ENCODE measurements at regions not wholly inside any gene's neighbourhood (a gene's known extent, or its start where the extent isn't known, plus 50 kb on each side); places are given as distances from the start of the nearest gene placed in this dataset.

DNA sequence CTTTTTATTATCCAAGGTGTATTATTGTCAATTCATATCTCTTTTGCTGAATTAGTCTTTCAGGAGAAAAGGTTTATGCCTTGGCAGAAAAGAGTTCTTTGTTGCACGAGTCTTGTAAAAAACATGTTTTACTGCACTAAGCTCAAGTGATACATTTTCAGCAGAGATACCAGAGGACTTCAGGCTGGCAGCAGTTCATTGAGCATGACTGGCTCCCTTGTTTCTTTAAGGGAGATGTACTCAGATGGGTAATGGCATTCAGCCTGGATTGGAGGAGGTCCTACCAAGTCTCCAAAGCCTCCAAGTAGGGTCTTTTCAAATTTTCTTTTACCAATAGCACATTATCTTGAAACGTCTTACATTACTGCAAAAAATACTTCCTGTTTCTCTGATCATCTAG is 400.1 kb downstream of the NSUN3 start:
- Histone ChIP-seq H3K36me3 (replicated peaks in 1 of 2; ENCODE audit: control extremely low read depth in 1 of 2, control insufficient read depth in 1 of 2, extremely low read depth in 1 of 2, insufficient read depth in 2 of 2, low read length in 1 of 2) (no peaks in the 10 kb centered on the region), H3K4me2 (replicated peaks; ENCODE audit: low read depth, low read length, poor library complexity, severe bottlenecking) (no peak overlapping the region), H3K27ac (ENCODE audit: low read length in 2 of 2) (no peak overlapping the region), H4K20me1 (ENCODE audit: control insufficient read depth, insufficient read depth, low read length, poor library complexity, severe bottlenecking) (no peaks in the 10 kb centered on the region), H3K79me2 (ENCODE audit: control insufficient read depth, insufficient read depth, low read length) (no peaks in the 10 kb centered on the region), H3K9me3 (ENCODE audit: control extremely low read depth in 1 of 3, control insufficient read depth in 2 of 3, insufficient read depth in 1 of 3, low read length in 2 of 3) (peaks cover 0 to 2% (median 0%) of the 10 kb centered on the region in 3 donors), H3K4me3 (ENCODE audit: control extremely low read depth in 1 of 5, extremely low read depth in 1 of 5, insufficient read depth in 1 of 5, low read depth in 2 of 5, low read length in 4 of 5) (no peak overlapping the region), H3K27me3 (replicated peaks in 1 of 4; ENCODE audit: control extremely low read depth in 1 of 4, control insufficient read depth in 3 of 4, insufficient read depth in 4 of 4, low read length in 3 of 4) (no peaks in the 10 kb centered on the region), H2AFZ (ENCODE audit: insufficient read depth, low read depth, low read length, poor library complexity, severe bottlenecking) (no peak overlapping the region), H3K4me1 (ENCODE audit: control insufficient read depth in 2 of 2, insufficient read depth in 2 of 2, low read length in 2 of 2) (no peaks in the 10 kb centered on the region), H3K9ac (ENCODE audit: low read length) (no peak overlapping the region)
- WGBS (ENCODE audit: insufficient coverage), result 27% methylated on average over 1 of the region's 2 CpGs
- ATAC-seq (ENCODE audit: low read depth) (no peak), DNase-seq (no peak)
- Mint-ChIP-seq H3K27me3 (no peaks in the 10 kb centered on the region), H3K4me3 (no peak overlapping the region), H3K27ac (no peak overlapping the region), H3K4me1 (no peaks in the 10 kb centered on the region), H3K9me3 (ENCODE audit: insufficient read depth) (no peaks in the 10 kb centered on the region)
- intact Hi-C loops (cut with micrococcal nuclease), result no loop called here
- POLR2A ChIA-PET, result no interaction called here
- CTCF ChIA-PET, result no interaction called here
- TF ChIP-seq EZH2 (IDR thresholded peaks at IDR 0.05; ENCODE audit: borderline replicate concordance, insufficient read depth, low read depth, low read length, poor library complexity, severe bottlenecking), result no peak
- TF ChIP-seq, protein P1, sequence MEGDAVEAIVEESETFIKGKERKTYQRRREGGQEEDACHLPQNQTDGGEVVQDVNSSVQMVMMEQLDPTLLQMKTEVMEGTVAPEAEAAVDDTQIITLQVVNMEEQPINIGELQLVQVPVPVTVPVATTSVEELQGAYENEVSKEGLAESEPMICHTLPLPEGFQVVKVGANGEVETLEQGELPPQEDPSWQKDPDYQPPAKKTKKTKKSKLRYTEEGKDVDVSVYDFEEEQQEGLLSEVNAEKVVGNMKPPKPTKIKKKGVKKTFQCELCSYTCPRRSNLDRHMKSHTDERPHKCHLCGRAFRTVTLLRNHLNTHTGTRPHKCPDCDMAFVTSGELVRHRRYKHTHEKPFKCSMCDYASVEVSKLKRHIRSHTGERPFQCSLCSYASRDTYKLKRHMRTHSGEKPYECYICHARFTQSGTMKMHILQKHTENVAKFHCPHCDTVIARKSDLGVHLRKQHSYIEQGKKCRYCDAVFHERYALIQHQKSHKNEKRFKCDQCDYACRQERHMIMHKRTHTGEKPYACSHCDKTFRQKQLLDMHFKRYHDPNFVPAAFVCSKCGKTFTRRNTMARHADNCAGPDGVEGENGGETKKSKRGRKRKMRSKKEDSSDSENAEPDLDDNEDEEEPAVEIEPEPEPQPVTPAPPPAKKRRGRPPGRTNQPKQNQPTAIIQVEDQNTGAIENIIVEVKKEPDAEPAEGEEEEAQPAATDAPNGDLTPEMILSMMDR (IDR thresholded peaks at IDR 0.05), result no peak

DNA sequence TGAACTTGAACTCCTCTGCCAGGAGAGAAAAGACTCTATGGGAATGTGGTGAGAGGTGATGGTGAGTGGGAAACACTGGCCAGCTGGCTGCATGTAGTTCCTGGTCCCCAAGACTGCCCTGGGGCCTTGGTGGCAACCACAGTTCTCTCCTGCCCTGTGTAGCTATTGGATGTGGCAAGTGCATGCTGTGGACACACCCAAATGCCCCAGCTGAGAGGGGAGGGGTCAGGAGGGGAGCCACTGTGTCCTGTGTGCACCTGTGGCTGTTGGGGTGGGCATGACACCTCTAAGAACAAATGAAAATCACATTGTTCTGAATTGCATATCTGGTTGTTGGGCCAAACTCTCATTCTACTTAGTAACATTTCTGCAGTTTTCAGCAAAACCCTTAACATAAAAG is 409.6 kb downstream of the NSUN3 start:
- TF ChIP-seq, protein P1 (IDR thresholded peaks at IDR 0.05), result no peak
- no peak for TF ChIP-seq EZH2 (IDR thresholded peaks at IDR 0.05; ENCODE audit: borderline replicate concordance, insufficient read depth, low read depth, low read length, poor library complexity, severe bottlenecking)

More for the DNA sequence above, 409.6 kb downstream of the NSUN3 start:
- ATAC-seq (ENCODE audit: low read depth) (no peak), DNase-seq (no peak)
- H4K20me1 ChIP-seq (ENCODE audit: control insufficient read depth, insufficient read depth, low read length, poor library complexity, severe bottlenecking), result no peaks in the 10 kb centered on the region
- no peak overlapping the region for H3K4me2 ChIP-seq (replicated peaks; ENCODE audit: low read depth, low read length, poor library complexity, severe bottlenecking)
- ChIA-PET POLR2A (no interaction called here), CTCF (no interaction called here)
- no peak overlapping the region for H3K27ac ChIP-seq (ENCODE audit: low read length in 2 of 2)
- Mint-ChIP-seq H3K4me3 (no peak overlapping the region), H3K4me1 (no peaks in the 10 kb centered on the region), H3K9me3 (ENCODE audit: insufficient read depth) (peaks cover 6% of the 10 kb centered on the region), H3K27ac (no peak overlapping the region), H3K27me3 (no peaks in the 10 kb centered on the region)
- H3K36me3 ChIP-seq (replicated peaks in 1 of 2; ENCODE audit: control extremely low read depth in 1 of 2, control insufficient read depth in 1 of 2, extremely low read depth in 1 of 2, insufficient read depth in 2 of 2, low read length in 1 of 2), result no peaks in the 10 kb centered on the region
- H3K4me1 ChIP-seq (ENCODE audit: control insufficient read depth in 2 of 2, insufficient read depth in 2 of 2, low read length in 2 of 2), result no peaks in the 10 kb centered on the region
- H3K9me3 ChIP-seq (ENCODE audit: control extremely low read depth in 1 of 3, control insufficient read depth in 2 of 3, insufficient read depth in 1 of 3, low read length in 2 of 3), result peaks cover 0 to 21% (median 8%) of the 10 kb centered on the region in 3 donors
- no peak overlapping the region for H3K9ac ChIP-seq (ENCODE audit: low read length)
- intact Hi-C loops (cut with micrococcal nuclease), result no loop called here
- H2AFZ ChIP-seq (ENCODE audit: insufficient read depth, low read depth, low read length, poor library complexity, severe bottlenecking), result no peak overlapping the region
- H3K4me3 ChIP-seq (ENCODE audit: control extremely low read depth in 1 of 5, extremely low read depth in 1 of 5, insufficient read depth in 1 of 5, low read depth in 2 of 5, low read length in 4 of 5), result no peak overlapping the region
- H3K27me3 ChIP-seq (replicated peaks in 1 of 4; ENCODE audit: control extremely low read depth in 1 of 4, control insufficient read depth in 3 of 4, insufficient read depth in 4 of 4, low read length in 3 of 4), result no peaks in the 10 kb centered on the region
- H3K79me2 ChIP-seq (ENCODE audit: control insufficient read depth, insufficient read depth, low read length), result no peaks in the 10 kb centered on the region

Data from B cell (primary cell).